ENCODE measurements at regions not wholly inside any gene's neighbourhood (a gene's known extent, or its start where the extent isn't known, plus 50 kb on each side); places are given as distances from the start of the nearest gene placed in this dataset.

DNA sequence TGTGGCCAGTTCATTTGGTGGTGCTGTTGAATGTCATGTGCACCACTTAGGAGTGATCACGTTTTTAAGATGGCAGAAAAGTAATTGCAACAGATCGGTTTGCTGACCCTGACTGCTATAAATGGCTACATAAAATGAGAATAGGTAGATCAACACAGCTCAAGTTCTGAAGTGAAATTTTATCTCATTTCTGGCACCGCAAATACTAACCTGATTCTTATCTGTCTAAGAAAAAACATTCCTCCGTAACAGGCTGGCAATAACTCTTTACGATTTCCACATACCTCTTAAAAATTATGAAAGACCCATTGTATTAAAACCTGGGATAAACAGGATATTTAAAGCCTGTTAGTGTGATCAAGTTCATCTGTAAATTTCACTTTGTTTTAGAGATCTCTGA, 387.5 kb downstream of the PDGFC start:
- TF ChIP-seq, protein P1, sequence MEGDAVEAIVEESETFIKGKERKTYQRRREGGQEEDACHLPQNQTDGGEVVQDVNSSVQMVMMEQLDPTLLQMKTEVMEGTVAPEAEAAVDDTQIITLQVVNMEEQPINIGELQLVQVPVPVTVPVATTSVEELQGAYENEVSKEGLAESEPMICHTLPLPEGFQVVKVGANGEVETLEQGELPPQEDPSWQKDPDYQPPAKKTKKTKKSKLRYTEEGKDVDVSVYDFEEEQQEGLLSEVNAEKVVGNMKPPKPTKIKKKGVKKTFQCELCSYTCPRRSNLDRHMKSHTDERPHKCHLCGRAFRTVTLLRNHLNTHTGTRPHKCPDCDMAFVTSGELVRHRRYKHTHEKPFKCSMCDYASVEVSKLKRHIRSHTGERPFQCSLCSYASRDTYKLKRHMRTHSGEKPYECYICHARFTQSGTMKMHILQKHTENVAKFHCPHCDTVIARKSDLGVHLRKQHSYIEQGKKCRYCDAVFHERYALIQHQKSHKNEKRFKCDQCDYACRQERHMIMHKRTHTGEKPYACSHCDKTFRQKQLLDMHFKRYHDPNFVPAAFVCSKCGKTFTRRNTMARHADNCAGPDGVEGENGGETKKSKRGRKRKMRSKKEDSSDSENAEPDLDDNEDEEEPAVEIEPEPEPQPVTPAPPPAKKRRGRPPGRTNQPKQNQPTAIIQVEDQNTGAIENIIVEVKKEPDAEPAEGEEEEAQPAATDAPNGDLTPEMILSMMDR (conservative IDR thresholded peaks at IDR 0.05; ENCODE audit: low read depth, low read length), result no peak
- TF ChIP-seq RFX5 (IDR thresholded peaks at IDR 0.05; ENCODE audit: low read depth, low read length) (no peak), POLR2A (IDR thresholded peaks at IDR 0.05; ENCODE audit: low read depth, low read length) (no peak), MAZ (IDR thresholded peaks at IDR 0.05; ENCODE audit: borderline replicate concordance, low read depth, low read length) (no peak), CEBPB (IDR thresholded peaks at IDR 0.05; ENCODE audit: low read depth, low read length) (no peak)
